DOHH2 (cell line): ENCODE measurements at regions not wholly inside any gene's neighbourhood (a gene's known extent, or its start where the extent isn't known, plus 50 kb on each side); places are given as distances from the start of the nearest gene placed in this dataset.

Source experiments
- H3F3A ChIP-seq: fragments of 200-600 bp; sonication (generic), shearing (Covaris generic); 2 replicates; pipeline ENCODE4 v1.6.0; 2016; ENCODE audit warnings: antibody characterized with exemption, mild to moderate bottlenecking; ENCODE audit not compliant: control insufficient read depth, insufficient read depth
- H3K27ac ChIP-seq: fragments of 200-600 bp; sonication (generic); 2 replicates; pipeline ENCODE4 v1.5.1; 2014; ENCODE audit warnings: low read depth, mild to moderate bottlenecking, low read length, moderate library complexity
- H3K27me3 ChIP-seq: fragments of 200-600 bp; sonication (generic); 2 replicates; pipeline ENCODE4 v1.6.1; 2014; ENCODE audit warnings: mild to moderate bottlenecking, low read length, mixed read lengths; ENCODE audit not compliant: control insufficient read depth
- H3K36me3 ChIP-seq: fragments of 200-600 bp; sonication (generic); 2 replicates; pipeline ENCODE4 v1.6.1; 2014; ENCODE audit warnings: mild to moderate bottlenecking, low read length, moderate library complexity, mixed read lengths; ENCODE audit not compliant: control insufficient read depth
- H3K4me1 ChIP-seq: fragments of 200-600 bp; sonication (generic); 2 replicates; pipeline ENCODE4 v1.6.1; 2014; ENCODE audit warnings: mild to moderate bottlenecking, low read length, mixed read lengths; ENCODE audit not compliant: control insufficient read depth
- H3K4me2 ChIP-seq: fragments of 200-600 bp; sonication (generic); 2 replicates; pipeline ENCODE4 v1.6.0; 2014; ENCODE audit warnings: mild to moderate bottlenecking, low read length, moderate library complexity
- H3K4me3 ChIP-seq: fragments of 200-600 bp; sonication (generic); 2 replicates; pipeline ENCODE4 v1.5.1; 2014; ENCODE audit warnings: mild to moderate bottlenecking, low read length, mixed read lengths
- H3K79me2 ChIP-seq: fragments of 200-600 bp; sonication (generic); 2 replicates; pipeline ENCODE4 v1.6.1; 2014; ENCODE audit warnings: mild to moderate bottlenecking, low read length, mixed read lengths; ENCODE audit not compliant: control insufficient read depth
- H3K9me2 ChIP-seq: fragments of 200-600 bp; sonication (generic); replicated peaks from 2 replicates; pipeline ENCODE4 v1.6.1; 2014; ENCODE audit warnings: mild to moderate bottlenecking, low read length, mixed read lengths; ENCODE audit not compliant: control insufficient read depth
- H3K9me3 ChIP-seq: fragments of 200-600 bp; sonication (generic); 2 replicates; pipeline ENCODE4 v1.6.1; 2014; ENCODE audit warnings: antibody characterized with exemption, low read length, mixed read lengths; ENCODE audit not compliant: control insufficient read depth, insufficient read depth
- H4K20me1 ChIP-seq: fragments of 200-600 bp; sonication (generic); 2 replicates; pipeline ENCODE4 v1.6.0; 2014; ENCODE audit warnings: low read depth, mild to moderate bottlenecking, antibody characterized with exemption, low read length, moderate library complexity; ENCODE audit not compliant: control insufficient read depth, insufficient read depth
- EZH2phosphoT487 ChIP-seq: fragments of 200-600 bp; sonication (generic); IDR thresholded peaks from 2 replicates; pipeline ENCODE4 v1.6.1; 2017; ENCODE audit warnings: borderline replicate concordance, mild to moderate bottlenecking, antibody characterized with exemption, low read length, moderate library complexity, mixed read lengths
- TF ChIP-seq, protein P1 (sequence below): fragments of 200-600 bp; sonication (generic); IDR thresholded peaks from one replicate; pipeline ENCODE4 v1.5.1; 2014; ENCODE audit warnings: antibody characterized with exemption, mild to moderate bottlenecking, low read depth, low read length; ENCODE audit not compliant: poor library complexity, severe bottlenecking

DNA sequence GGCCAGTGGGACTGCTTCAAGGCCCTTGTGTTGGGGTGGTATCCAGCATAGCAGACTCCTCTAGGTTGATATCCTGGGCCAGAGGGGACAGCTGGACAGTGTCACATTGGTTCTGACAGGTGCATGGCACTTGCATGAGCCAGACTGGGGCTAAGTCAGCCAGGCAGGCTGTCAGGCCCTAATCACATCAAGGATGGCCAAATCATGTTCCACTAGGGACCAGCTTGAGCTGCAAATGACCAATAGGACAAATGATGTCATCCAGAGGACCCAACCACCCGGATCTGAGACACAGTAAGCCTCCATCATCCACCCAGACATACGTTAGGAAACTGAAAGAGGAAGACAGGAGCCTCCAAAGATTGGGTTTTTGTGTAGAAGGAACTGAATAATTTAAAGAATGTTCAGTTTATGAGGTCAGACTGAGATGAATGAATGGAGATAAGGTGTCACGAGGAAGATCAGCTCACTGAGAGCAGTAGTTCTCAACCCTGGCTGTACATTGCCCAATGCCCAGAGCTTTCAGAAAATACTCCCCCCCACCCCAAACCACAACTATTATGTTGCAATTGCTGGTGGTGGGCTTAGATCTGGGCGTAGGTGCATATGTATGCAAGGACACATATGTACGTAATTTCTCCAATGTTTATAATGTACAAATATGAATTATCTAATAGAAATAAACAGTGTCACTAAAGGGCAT is 75.2 kb upstream of the INHBA start:
- no peaks in the 10 kb centered on the region for H4K20me1 ChIP-seq
- H3K9me3 ChIP-seq: no peaks in the 10 kb centered on the region
- H3K4me2 ChIP-seq: no peak overlapping the region
- no peak overlapping the region for H3K27ac ChIP-seq
- H3K27me3 ChIP-seq: no peaks in the 10 kb centered on the region
- H3K79me2 ChIP-seq: no peaks in the 10 kb centered on the region
- no peaks in the 10 kb centered on the region for H3F3A ChIP-seq
- H3K4me3 ChIP-seq: no peak overlapping the region
- TF ChIP-seq, protein P1, sequence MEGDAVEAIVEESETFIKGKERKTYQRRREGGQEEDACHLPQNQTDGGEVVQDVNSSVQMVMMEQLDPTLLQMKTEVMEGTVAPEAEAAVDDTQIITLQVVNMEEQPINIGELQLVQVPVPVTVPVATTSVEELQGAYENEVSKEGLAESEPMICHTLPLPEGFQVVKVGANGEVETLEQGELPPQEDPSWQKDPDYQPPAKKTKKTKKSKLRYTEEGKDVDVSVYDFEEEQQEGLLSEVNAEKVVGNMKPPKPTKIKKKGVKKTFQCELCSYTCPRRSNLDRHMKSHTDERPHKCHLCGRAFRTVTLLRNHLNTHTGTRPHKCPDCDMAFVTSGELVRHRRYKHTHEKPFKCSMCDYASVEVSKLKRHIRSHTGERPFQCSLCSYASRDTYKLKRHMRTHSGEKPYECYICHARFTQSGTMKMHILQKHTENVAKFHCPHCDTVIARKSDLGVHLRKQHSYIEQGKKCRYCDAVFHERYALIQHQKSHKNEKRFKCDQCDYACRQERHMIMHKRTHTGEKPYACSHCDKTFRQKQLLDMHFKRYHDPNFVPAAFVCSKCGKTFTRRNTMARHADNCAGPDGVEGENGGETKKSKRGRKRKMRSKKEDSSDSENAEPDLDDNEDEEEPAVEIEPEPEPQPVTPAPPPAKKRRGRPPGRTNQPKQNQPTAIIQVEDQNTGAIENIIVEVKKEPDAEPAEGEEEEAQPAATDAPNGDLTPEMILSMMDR: no peak
- TF ChIP-seq EZH2phosphoT487: no peak
- H3K36me3 ChIP-seq: no peaks in the 10 kb centered on the region
- no peaks in the 10 kb centered on the region for H3K4me1 ChIP-seq
- no peaks in the 10 kb centered on the region for H3K9me2 ChIP-seq

DNA sequence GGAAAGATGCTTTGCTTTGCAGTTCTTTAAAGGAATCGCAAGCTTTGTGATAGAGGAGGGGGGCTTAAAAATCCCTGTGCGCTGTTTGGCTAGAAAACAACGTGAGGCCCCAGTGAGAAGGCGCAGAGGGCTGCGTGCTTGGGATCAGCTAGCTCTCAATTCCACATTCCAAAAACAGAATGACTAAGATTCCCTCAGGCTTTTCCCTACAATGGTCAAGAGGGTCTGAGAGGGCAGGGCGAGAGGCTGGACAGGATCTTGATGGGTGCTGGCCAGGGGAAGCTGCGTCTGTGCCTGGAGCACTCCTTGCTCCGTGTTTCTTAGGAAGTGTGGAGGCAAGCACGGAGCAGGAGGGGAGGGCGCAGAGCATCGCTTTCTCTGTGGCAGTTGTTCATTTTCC is 72.1 kb upstream of the INHBA start:
- no peaks in the 10 kb centered on the region for H4K20me1 ChIP-seq
- TF ChIP-seq, protein P1: no peak
- no peak for TF ChIP-seq EZH2phosphoT487
- no peaks in the 10 kb centered on the region for H3K36me3 ChIP-seq
- H3K27ac ChIP-seq: no peak overlapping the region
- no peaks in the 10 kb centered on the region for H3K9me2 ChIP-seq
- H3K27me3 ChIP-seq: no peaks in the 10 kb centered on the region
- no peak overlapping the region for H3K4me3 ChIP-seq
- H3F3A ChIP-seq: no peaks in the 10 kb centered on the region
- no peaks in the 10 kb centered on the region for H3K79me2 ChIP-seq
- H3K4me1 ChIP-seq: no peaks in the 10 kb centered on the region
- no peak overlapping the region for H3K4me2 ChIP-seq
- no peaks in the 10 kb centered on the region for H3K9me3 ChIP-seq

DNA sequence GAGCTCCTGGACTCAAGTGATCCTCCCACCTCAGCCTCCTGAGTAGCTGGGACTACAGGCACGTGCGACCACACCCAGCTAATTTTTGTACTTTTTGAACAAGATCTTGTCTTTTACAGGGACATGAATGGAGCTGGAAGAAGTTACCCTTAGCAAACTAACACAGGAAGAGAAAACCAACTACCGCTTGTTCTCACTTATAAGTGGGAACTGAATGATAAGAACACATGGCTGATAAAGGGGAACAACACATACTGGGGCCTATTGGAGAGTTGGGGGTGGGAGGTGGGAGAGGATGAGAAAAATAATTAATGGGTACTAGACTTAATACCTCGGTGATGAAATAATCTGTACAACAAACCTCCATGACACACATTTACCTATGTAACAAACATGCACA is 70.9 kb upstream of the INHBA start:
- Histone ChIP-seq H3F3A (no peaks in the 10 kb centered on the region), H3K9me2 (no peaks in the 10 kb centered on the region), H3K27ac (no peak overlapping the region), H3K27me3 (no peaks in the 10 kb centered on the region), H4K20me1 (no peaks in the 10 kb centered on the region), H3K9me3 (peaks cover 4% of the 10 kb centered on the region; the same call in 1 of the 2 replicates), H3K4me3 (no peak overlapping the region), H3K4me1 (no peaks in the 10 kb centered on the region), H3K36me3 (no peaks in the 10 kb centered on the region), H3K4me2 (no peak overlapping the region), H3K79me2 (no peaks in the 10 kb centered on the region)
- TF ChIP-seq EZH2phosphoT487: no peak
- TF ChIP-seq, protein P1: no peak
